Activated CD8-positive, alpha-beta memory T cell treated with anti-CD3 and anti-CD28 coated beads for 36 hours (primary cell): ENCODE measurements at regions not wholly inside any gene's neighbourhood (a gene's known extent, or its start where the extent isn't known, plus 50 kb on each side); places are given as distances from the start of the nearest gene placed in this dataset.
"Not testable (repeated sequence)": the region's sequence is repeated elsewhere in the genome, so short reads cannot be mapped to it uniquely, and the experiment has no call there.

Experiments
- CTCF ChIA-PET: fragments of 350-600 bp; sonication (Branson Sonifier 250); formaldehyde crosslinking; loops from one replicate; lab custom pipeline; 2021; ENCODE audit warnings: antibody characterized with exemption; lab: Charles Lee
- POLR2A ChIA-PET: fragments of 350-600 bp; sonication (Branson Sonifier 250); formaldehyde crosslinking; loops from one replicate; lab custom pipeline; 2021; ENCODE audit warnings: antibody characterized with exemption; lab: Charles Lee

DNA sequence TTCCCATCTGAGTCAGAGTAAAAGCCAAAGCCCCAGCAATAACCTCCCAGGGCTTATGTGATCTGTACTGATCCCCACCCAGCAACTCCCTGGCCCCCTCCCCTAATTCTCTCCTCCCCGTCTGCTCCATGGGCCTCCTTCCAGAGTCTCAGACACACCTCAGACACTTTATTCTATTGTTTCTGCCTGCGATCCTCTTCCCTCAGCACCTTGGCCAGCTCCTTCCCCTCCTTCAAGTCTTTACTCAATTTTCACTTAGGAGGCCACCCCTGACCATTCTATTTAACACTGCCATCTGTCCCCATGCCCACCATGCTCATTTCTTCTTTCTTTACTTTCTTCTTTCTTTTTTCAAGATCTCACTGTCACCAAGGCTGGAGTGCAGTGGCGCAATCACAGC is 81.0 kb upstream of the COBL start:
- POLR2A ChIA-PET, CTCF ChIA-PET: not testable (repeated sequence)

DNA sequence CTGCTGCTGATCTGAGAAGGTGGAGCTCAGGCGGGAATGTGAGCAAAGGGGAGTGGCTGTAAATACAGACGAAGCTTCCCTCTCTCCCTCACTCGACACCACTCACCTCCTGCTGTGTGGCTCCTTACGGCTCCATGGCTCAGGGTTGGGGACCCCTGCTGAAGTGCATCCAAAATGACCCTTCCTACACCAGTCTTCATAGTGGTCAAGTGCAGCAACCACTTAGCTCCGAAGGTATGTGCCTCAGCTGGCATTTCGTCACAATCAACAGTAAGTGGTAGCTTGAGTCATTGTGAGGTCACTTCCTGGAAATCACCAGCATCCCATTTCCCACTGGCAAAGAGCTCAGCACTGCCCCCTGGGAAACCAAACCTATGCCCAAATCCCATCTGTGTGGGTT is 76.4 kb upstream of the COBL start:
- CTCF ChIA-PET, POLR2A ChIA-PET: not testable (repeated sequence)

DNA sequence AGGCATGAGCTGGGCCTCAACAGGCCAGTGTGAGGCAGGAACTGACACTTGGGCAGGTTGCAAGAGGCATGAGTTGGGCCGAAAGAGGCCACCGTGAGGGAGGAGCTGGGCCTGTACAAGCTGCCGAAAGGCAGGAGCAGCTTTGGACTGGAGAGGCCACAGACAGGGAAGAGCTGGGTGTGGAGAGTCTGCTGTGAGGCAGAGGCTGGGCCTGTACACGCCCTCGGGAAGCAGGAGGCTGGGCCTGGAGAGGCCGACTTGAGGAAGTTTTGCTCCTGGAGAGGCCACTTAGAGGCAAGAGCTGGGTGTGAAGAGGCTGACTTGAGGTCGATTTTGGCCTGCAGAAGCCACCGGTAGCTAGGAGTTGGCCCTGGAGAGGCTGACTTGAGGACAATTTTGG is 73.3 kb upstream of the COBL start:
- CTCF ChIA-PET, POLR2A ChIA-PET: not testable (repeated sequence)

DNA sequence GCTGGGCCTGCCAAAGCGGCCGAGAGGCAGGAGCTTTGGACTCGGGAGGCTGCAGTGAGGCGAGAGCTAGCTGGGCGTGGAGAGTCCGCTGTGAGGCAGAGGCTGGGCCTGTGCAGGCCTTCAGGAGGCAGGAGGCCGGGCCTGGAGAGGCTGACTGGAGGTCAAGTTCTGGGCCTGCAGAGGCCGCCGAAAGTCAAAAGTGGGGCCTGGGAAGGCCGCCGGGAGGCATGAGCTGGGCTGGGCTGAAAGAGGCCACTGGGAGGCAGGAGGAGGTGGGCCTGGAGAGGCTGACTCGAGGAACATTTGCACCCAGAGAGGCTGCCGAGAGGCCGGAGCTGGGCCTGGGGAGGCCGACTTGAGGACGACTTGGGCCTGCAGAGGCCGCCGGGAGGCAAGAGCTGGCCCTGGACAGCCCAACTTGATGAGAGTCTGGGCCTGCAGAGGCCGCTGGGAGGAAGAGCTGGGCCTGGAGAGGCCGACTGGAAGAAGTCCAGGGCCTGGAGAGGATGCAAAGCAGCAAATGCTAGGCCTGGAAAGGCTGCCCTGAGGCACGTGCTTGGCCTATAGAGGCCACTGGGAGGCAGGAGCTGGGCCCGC is 72.7 kb upstream of the COBL start:
- CTCF ChIA-PET, POLR2A ChIA-PET: not testable (repeated sequence)

DNA sequence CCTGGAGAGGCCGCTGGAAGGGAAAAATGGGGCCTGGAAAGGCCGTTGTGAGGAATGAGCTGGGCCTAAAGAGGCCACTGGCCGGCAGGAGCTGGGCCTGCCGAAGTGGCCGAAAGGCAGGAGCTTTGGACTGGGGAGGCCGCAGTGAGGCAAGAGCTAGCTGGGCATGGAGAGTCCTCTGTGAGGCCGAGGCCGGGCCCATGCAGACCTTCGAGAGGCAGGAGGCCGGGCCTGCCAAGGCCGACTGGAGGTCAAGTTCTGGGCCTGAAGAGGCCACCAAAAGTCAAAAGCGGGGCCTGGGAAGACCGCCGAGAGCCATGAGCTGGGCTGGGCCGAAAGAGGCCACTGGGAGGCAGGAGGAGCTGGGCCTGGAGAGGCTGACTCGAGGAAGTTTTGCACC is 71.6 kb upstream of the COBL start:
- POLR2A ChIA-PET, CTCF ChIA-PET: not testable (repeated sequence)

DNA sequence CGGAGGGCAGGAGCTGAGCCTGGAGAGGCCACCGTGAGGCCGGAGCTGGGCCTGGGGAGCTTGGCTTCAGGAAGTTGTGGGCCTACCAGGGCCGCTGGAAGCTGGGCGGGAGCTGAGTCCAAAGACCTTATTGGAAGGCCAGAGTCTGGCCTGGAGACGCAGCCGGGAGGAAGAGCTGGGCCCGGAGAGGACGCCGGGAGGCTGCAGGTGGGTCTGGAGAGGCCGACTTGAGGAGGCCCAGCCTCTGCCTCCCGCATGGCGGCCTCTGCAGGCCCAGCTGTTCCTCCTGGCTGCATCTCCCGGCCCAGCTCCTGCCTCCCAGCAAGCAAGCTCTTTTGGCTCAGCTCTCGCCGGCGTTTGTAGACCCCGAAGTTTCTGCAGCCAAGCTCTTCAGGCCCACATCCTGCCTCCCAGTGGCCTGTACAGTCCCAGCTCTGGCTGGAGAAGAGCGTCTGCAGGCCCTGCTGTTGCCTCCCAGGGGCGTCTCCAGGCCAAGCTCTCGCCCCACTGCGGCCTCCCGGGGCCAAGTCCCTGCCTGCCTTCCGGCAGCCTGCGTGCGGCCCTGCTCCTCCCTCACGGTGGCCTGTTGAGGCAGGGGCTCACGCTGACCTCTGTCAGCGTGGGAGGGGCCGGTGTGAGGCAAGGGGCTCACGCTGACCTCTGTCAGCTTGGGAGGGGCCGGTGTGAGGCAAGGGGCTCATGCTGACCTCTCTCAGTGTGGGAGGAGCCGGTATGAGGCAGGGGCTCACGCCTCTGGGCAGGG is 70.4 kb upstream of the COBL start:
- POLR2A ChIA-PET, CTCF ChIA-PET: not testable (repeated sequence)

DNA sequence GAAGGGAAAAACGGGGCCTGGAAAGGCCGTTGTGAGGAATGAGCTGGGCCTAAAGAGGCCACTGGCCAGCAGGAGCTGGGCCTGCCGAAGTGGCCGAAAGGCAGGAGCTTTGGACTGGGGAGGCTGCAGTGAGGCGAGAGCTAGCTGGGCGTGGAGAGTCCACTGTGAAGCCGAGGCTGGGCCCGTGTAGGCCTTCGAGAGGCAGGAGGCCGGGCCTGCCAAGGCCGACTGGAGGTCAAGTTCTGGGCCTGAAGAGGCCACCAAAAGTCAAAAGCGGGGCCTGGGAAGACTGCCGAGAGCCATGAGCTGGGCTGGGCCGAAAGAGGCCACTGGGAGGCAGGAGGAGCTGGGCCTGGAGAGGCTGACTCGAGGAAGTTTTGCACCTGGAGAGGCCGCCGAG is 69.6 kb upstream of the COBL start:
- CTCF ChIA-PET, POLR2A ChIA-PET: not testable (repeated sequence)

DNA sequence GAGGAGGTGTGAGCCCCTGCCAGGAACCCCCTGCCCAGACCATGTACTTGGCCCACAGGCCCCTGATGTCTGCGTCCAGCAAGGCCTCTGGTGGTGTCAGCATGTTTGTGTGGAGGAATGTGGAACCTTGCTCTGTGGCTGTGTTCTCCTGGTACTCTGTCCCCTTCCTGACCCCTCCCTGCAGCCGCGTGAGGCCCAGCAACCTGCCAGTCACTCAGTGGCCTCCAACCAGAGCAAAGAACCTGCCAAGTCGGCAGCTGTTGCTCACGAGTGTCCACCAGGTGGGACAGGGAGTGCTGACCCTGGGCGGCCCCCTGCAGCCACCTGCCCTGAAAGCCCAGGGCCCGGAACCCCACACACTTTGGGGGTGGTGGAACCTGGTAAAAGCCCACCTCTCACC is 65.6 kb upstream of the COBL start:
- POLR2A ChIA-PET, CTCF ChIA-PET: not testable (repeated sequence)

DNA sequence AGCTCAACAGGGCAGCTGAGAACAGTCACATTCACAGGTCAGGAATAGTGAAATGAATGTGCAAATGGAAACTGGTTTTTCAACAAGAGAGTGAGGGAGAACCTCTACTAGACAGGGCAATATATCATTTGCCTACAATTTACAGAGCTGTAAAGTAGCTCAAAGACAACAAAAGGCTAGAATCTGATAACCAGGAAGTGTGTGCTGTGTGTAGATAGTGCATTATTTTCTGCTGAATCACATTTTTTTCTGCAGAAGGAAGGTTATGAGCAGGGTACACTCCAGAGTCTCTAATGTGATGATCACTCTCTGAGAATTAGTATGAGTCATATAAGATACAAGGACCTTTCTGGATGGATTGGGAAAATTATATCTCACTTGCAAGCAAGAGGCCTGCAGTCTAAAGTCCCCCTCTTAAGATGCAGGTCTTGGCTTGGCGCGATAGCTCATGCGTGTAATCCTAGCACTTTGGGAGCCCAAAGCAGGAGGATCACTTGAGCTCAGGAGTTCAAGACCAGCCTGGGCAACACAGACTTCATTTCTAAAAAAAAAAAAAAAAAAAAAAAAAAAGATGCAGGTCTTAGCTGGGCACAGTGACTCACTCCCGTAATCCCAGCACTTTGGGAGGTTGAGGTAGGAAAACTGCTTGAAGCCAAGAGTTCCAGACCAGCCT is 59.9 kb upstream of the COBL start:
- POLR2A ChIA-PET, result no interaction called here
- CTCF ChIA-PET, result no interaction called here

DNA sequence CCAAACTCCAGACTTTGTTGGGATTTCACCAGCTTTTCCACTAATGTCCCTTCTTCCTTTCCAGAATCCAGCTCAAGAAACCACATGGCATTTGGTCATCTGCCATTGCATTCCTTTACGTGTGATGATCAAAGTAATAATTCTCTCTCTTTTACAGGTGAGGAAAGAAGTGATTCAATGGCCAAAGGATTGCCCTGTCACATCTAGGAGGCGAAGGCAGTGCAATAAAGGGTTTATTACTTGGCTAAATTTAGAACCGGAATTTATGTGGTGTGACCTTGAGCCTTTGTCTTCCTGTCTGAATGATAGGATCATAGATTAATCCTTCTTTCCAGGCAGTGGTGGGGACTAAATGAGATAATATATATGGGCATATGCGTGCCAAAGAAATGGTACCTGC is 58.3 kb upstream of the COBL start:
- POLR2A ChIA-PET, result no interaction called here
- CTCF ChIA-PET, result interaction anchor here (0.5 kb wide), 1 partner anchor 1478 kb away, joined by 5 read pairs; no protein-coding TSS in a partner anchor

DNA sequence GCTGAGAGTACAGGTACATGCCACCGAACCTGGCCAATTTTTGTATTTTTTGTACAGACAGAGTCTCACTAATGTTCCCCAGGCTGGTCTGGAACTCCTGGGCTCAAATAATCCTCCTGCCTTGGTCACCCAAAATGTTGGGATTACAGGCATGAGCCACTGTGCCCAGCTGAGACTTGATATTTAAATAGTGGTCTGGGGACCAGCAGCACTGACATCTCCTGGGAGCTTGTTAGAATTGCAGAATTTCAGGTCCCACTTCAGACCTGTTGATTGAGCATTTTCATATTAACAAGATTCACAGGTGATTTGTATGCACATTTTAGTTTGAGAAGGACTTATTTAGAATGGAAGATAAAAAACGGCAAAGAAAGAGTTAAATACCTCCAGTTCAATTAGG is 57.0 kb upstream of the COBL start:
- CTCF ChIA-PET, POLR2A ChIA-PET: not testable (repeated sequence)

DNA sequence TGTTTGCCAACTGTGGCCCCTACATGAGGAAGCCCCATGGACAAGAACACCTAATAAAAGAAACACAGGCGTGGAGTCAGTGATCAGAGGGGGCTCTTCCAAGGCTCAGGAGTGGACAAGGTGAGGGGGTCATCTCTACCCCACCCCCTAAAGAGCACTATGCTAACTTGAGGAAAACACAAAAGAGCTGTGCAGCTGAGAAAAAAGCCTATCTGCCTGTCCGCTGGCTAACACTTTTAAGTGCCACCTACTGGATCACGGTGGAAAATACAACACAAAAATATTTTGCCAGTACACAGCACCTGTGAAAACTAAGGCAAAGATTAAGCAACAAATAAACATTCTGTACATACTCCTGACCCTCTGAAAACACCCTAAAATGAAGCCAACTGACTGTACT is 53.1 kb upstream of the COBL start:
- CTCF ChIA-PET, result interaction anchor here (0.8 to 1.1 kb wide), 2 partner anchors 207 kb away, joined by 3 to 4 read pairs; no protein-coding TSS in a partner anchor
- POLR2A ChIA-PET, result no interaction called here

DNA sequence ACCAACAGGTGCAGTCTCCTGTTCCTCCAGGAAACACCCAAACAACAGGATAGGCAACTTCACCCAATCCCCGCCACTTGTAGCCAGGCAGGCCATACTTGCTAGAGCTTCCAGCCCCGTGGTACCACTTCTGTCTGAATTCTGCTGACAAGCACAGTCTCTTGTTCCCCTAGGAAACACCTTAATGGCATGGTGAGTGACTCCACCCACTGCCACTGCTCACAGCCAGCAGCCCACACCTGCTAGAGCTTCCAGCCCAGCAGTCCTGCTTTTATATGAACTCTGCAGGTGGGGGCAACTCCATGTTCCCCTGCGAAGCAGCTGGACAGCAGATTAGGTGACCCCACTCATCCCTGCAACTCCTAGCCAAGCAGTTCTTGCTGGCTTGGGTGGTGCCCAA is 52.6 kb upstream of the COBL start:
- CTCF ChIA-PET, result interaction anchor here (1.1 kb wide), 1 partner anchor 207 kb away, joined by 3 read pairs; no protein-coding TSS in a partner anchor
- POLR2A ChIA-PET, result not testable (repeated sequence)

DNA sequence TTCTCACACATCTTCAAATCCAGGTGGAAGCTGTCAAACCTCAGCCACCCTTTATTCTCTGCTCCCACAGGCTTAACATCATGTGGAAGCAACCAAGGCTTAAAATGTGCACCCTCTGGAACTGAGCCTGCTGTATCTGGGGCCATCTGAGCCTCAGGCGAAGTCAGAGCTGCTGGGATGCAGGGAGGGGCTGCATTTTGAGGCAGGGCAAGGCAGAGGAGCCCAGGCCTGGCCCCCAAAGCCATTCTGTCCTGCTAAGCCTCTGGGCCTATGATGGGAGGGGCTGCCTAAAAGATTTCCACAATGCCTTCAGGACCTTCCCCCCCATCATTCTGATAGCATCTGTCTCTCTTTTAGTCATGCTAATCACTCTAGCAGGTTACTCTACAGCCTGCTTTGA is 51.7 kb upstream of the COBL start:
- CTCF ChIA-PET, result no interaction called here
- POLR2A ChIA-PET, result no interaction called here

DNA sequence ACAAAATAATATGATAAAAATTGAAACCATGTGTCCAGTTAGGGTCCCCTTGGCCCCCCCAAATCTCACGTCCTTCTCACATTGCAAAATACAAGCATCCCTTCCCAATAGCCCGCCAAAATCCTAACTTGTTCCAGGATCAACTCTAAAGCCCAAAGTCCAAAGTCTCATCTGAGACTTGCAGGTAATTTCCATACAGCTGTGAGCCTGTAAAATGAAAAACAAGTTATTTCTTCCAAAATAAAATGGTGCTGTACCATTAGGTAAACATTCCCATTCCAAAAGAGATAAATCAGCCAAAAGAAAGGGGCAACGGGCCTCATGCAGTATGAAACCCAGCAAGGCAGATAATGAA is 51.0 kb upstream of the COBL start:
- CTCF ChIA-PET, result interaction anchor here (1.3 kb wide), 1 partner anchor 207 kb away, joined by 8 read pairs; no protein-coding TSS in a partner anchor
- POLR2A ChIA-PET, result no interaction called here

DNA sequence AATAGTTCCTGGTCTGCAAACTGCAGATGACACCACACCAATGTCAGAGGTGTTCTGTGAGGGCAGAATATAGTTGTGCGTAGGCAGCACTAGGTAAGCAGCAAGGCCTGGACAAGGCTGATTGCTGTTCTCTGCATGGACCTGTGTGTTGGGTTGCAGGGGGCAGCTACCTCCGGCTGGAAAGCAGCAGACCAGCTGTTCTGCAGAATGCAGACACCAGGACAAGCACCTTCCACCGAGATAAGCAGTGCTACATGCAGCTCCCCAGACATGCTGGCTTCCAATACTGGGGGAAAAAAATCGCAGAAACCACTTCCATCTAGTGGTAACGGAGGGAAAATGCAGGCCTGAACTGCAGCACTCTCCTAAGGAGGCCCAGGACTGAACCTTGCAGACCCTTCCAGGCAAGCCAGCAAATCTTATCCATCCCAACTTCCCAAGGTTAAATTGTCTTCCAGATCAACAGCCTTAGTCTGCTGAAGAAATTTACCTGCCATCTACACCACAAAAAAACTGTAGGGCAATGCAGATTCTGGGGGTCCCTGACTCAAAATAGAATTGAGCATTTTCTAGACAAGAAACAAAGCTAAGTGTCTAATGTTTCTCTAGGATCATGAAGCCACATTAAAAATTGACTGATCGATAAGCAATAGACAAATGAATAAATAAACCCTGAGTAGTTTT is 50.5 kb upstream of the COBL start:
- POLR2A ChIA-PET, result no interaction called here
- CTCF ChIA-PET, result interaction anchor here (1.3 kb wide), 1 partner anchor 206 kb away, joined by 8 read pairs; no protein-coding TSS in a partner anchor
